Amniotic epithelial cell (primary cell): ENCODE measurements at regions not wholly inside any gene's neighbourhood (a gene's known extent, or its start where the extent isn't known, plus 50 kb on each side); places are given as distances from the start of the nearest gene placed in this dataset.
"Not testable (repeated sequence)": the region's sequence is repeated elsewhere in the genome, so short reads cannot be mapped to it uniquely, and the experiment has no call there.

Source experiments
- DNase-seq: peaks from one replicate; pipeline ENCODE4 v3.0.0-alpha.2; 2010; ENCODE audit warnings: low read depth

DNA sequence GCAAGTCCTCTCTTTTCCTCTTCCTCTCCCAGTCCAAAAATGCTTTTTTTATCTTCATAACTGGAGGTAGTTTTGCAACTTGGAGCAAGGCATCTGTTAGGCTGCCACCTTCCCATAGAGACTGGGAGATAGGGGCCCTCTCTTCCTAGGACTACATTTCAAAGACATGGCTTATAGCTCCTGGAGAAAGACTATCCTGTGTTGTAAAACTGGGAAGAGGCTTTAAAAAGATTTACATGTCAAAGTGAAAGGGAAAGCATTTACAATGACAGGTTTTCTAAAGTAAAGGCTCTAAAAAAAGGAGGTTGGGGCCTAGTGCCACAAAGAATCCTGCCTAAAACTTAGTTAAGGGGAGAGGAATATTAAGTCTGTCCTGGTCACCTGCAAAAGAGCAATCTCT is 82.2 kb upstream of the SEMA3E start:
- DNase-seq, result no peak

- DNase-seq, result not testable (repeated sequence)
These were observed 68.0 kb upstream of the SEMA3E start for GRCh38 chr7:83716923-83717322.

GRCh38 chr7:83708531-83708930 is 59.6 kb upstream of the SEMA3E start:
- DNase-seq, result no peak

DNA sequence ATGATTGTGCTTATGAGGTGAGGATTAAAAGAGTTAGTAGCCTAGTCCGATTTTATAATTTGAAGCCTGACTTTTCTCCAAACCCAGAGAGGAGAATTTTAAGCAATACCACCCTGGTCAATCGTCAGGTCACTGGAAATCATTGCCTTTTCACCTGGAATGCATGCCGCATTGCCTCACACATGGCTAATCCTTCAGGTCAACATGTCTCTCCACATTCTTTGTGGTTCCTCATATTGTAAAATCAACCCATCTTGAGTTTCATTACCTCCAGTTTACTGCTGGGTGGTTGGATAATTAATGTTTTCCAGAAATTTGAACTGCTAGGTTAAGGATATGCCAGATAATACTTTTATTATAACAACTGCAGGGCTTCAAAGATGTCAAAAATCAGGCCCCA is 55.6 kb upstream of the SEMA3E start:
- DNase-seq, result peak; percentile 1

DNA sequence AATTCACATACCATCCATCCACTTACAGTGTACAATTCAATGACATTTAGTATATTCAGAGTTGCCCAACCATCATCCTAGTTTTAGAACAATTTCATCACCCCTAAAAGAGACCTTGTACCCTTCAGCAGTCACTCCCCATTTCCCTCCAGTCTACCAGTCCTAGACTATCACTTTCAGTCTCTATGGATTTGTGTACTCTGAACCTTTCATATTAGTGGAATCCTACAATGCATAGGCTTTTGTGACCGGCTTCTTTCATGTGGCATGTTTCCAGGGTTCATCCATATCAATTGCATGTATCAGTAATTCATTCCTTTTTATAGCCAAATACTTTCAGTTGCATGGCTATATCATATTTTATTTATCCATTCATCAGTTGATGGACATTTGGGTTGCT is 53.5 kb upstream of the SEMA3E start:
- no peak for DNase-seq

- no peak for DNase-seq
These were observed 52.8 kb upstream of the SEMA3E start for GRCh38 chr7:83701736-83702135.
